DND-41 (cell line): ENCODE measurements at regions not wholly inside any gene's neighbourhood (a gene's known extent, or its start where the extent isn't known, plus 50 kb on each side); places are given as distances from the start of the nearest gene placed in this dataset.

Experiments used
- ATAC-seq: fragments of 200-7000 bp; cut with Tn5 transposase; 3 replicates; pipeline ENCODE4 v1.9.1; 2021; ENCODE audit warnings: low read depth; ENCODE audit not compliant: insufficient read depth
- DNase-seq: peaks from one replicate; pipeline ENCODE4 v3.0.0-alpha.2; 2020
- H2AFZ ChIP-seq: 2 replicates; pipeline ENCODE4 v1.6.0; 2012; ENCODE audit warnings: low read depth, low read length
- H3K27ac ChIP-seq: 2 replicates; pipeline ENCODE4 v1.5.1; 2012; ENCODE audit warnings: low read length, inconsistent platforms
- H3K27me3 ChIP-seq: fragments of 200-600 bp; sonication (generic); 2 replicates; pipeline ENCODE4 v1.6.0; 2012; ENCODE audit warnings: low read length, mild to moderate bottlenecking, inconsistent platforms; ENCODE audit not compliant: insufficient read depth, poor library complexity
- H3K36me3 ChIP-seq: 2 replicates; pipeline ENCODE4 v1.5.1; 2012; ENCODE audit warnings: low read length, inconsistent platforms; ENCODE audit not compliant: insufficient read depth
- H3K4me1 ChIP-seq: 2 replicates; pipeline ENCODE4 v1.5.1; 2012; ENCODE audit warnings: mild to moderate bottlenecking, low read length; ENCODE audit not compliant: insufficient read depth
- H3K4me2 ChIP-seq: 2 replicates; pipeline ENCODE4 v1.6.0; 2012; ENCODE audit warnings: mild to moderate bottlenecking, moderate library complexity, low read length, inconsistent platforms; ENCODE audit not compliant: insufficient read depth
- H3K4me3 ChIP-seq, 2 experiments: fragments of 200-600 bp in 1 of 2; shearing (Covaris generic) in 1 of 2; 2 replicates each; pipeline ENCODE4 v1.5.1; 2012 to 2016; ENCODE audit warnings: inconsistent platforms in 2 of 2, low read length in 2 of 2, mild to moderate bottlenecking in 2 of 2, low read depth in 1 of 2, moderate library complexity in 1 of 2
- H3K79me2 ChIP-seq: 2 replicates; pipeline ENCODE4 v1.6.0; 2012; ENCODE audit warnings: low read length, inconsistent platforms; ENCODE audit not compliant: insufficient read depth
- H3K9ac ChIP-seq: 2 replicates; pipeline ENCODE4 v1.6.0; 2012; ENCODE audit warnings: low read depth, mild to moderate bottlenecking, inconsistent platforms, low read length, moderate library complexity
- H3K9me3 ChIP-seq: 2 replicates; pipeline ENCODE4 v1.5.1; 2012; ENCODE audit warnings: low read length, moderate library complexity, mild to moderate bottlenecking, inconsistent platforms; ENCODE audit not compliant: insufficient read depth, severe bottlenecking
- H4K20me1 ChIP-seq: 2 replicates; pipeline ENCODE4 v1.6.0; 2012; ENCODE audit warnings: low read length; ENCODE audit not compliant: insufficient read depth
- CTCF ChIP-seq: IDR thresholded peaks from 2 replicates; pipeline ENCODE4 v1.5.1; 2012; ENCODE audit warnings: borderline replicate concordance, low read length, moderate library complexity, mild to moderate bottlenecking; ENCODE audit not compliant: poor library complexity, severe bottlenecking; ENCODE audit errors: extremely low read depth
- EZH2 ChIP-seq: IDR thresholded peaks from 3 replicates; pipeline ENCODE4 v1.6.1; 2012; ENCODE audit warnings: borderline replicate concordance, low read depth, mild to moderate bottlenecking, moderate library complexity, low read length, inconsistent platforms; ENCODE audit not compliant: severe bottlenecking

- Histone ChIP-seq H3K27ac (no peak overlapping the region), H3K4me3 (no peak overlapping the region), H3K9ac (no peak overlapping the region), H3K79me2 (no peaks in the 10 kb centered on the region), H3K36me3 (no peaks in the 10 kb centered on the region), H3K27me3 (no peaks in the 10 kb centered on the region), H3K4me2 (no peak overlapping the region), H4K20me1 (no peaks in the 10 kb centered on the region), H3K4me1 (no peaks in the 10 kb centered on the region), H2AFZ (no peak overlapping the region), H3K9me3 (no peaks in the 10 kb centered on the region)
- no peak for ATAC-seq
- DNase-seq, result no peak
- TF ChIP-seq CTCF (no peak), EZH2 (no peak)
Observed at GRCh38 chr11:38173676-38174075, 1575.6 kb upstream of the RAG2 start.

- Histone ChIP-seq H3K4me3 (no peak overlapping the region), H2AFZ (no peak overlapping the region), H3K27ac (no peak overlapping the region), H3K9me3 (no peaks in the 10 kb centered on the region), H4K20me1 (no peaks in the 10 kb centered on the region), H3K27me3 (no peaks in the 10 kb centered on the region), H3K4me1 (no peaks in the 10 kb centered on the region), H3K79me2 (no peaks in the 10 kb centered on the region), H3K4me2 (no peak overlapping the region), H3K36me3 (no peaks in the 10 kb centered on the region), H3K9ac (no peak overlapping the region)
- no peak for TF ChIP-seq CTCF
- TF ChIP-seq EZH2, result no peak
- no peak for ATAC-seq
- no peak for DNase-seq
Observed at GRCh38 chr11:38169286-38169685, 1571.2 kb upstream of the RAG2 start.

GRCh38 chr11:38163526-38163925, 1565.5 kb upstream of the RAG2 start:
- no peaks in the 10 kb centered on the region for H4K20me1 ChIP-seq
- no peak overlapping the region for H3K27ac ChIP-seq
- no peak for DNase-seq
- no peak for ATAC-seq
- H3K4me1 ChIP-seq, result no peaks in the 10 kb centered on the region
- no peaks in the 10 kb centered on the region for H3K9me3 ChIP-seq
- TF ChIP-seq CTCF, result no peak
- no peak for TF ChIP-seq EZH2
- no peak overlapping the region for H3K4me2 ChIP-seq
- H3K9ac ChIP-seq, result no peak overlapping the region
- no peaks in the 10 kb centered on the region for H3K79me2 ChIP-seq
- H2AFZ ChIP-seq, result no peak overlapping the region
- H3K4me3 ChIP-seq, result no peak overlapping the region
- H3K27me3 ChIP-seq, result no peaks in the 10 kb centered on the region
- H3K36me3 ChIP-seq, result no peaks in the 10 kb centered on the region

- Histone ChIP-seq H3K27me3 (no peaks in the 10 kb centered on the region), H3K4me2 (no peak overlapping the region), H3K79me2 (no peaks in the 10 kb centered on the region), H2AFZ (no peak overlapping the region), H3K4me1 (no peaks in the 10 kb centered on the region), H3K9ac (no peak overlapping the region), H4K20me1 (no peaks in the 10 kb centered on the region), H3K36me3 (no peaks in the 10 kb centered on the region), H3K27ac (no peak overlapping the region), H3K9me3 (no peaks in the 10 kb centered on the region), H3K4me3 (no peak overlapping the region)
- ATAC-seq (no peak), DNase-seq (no peak)
- TF ChIP-seq CTCF (no peak), EZH2 (no peak)
Observed at GRCh38 chr11:38160433-38160832, 1562.4 kb upstream of the RAG2 start.
